ENCODE measurements at regions not wholly inside any gene's neighbourhood (a gene's known extent, or its start where the extent isn't known, plus 50 kb on each side); places are given as distances from the start of the nearest gene placed in this dataset.

DNA sequence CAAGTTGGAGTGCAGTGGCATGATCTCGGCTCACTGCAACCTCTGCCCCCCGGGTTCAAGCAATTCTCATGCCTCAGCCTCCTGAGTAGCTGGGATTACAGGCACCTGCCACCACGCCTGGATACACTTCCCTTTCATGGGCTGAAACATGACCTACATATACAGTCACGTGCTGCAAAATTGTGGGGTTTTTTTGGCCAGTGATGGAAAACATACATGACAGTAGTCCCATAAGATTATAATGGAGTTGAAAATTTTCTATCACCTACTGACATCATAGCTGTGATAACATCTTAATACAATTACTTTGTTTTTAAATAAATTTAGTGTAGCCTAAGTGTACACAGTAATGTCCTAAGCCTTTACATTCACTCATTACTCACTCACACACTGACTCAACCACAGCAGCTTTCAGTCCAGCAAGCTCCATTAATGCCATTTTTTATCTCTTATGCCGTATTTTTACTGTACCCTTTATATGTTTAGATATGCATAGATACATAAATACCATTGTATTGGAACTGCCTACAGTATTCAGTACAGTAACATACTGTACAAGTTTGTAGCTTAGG is 79.9 kb upstream of the TMEM196 start:
- Histone ChIP-seq H3K9ac (ENCODE audit: low read length) (no peak overlapping the region), H3K4me3 (ENCODE audit: insufficient read depth in 1 of 2, low read depth in 1 of 2, low read length in 2 of 2) (no peak overlapping the region), H3K79me1 (replicated peaks; ENCODE audit: low read length, poor library complexity, severe bottlenecking) (no peaks in the 10 kb centered on the region), H3K23ac (ENCODE audit: low read length in 2 of 2) (no peak overlapping the region), H3K14ac (ENCODE audit: low read length in 2 of 2) (no peak overlapping the region), H3K36me3 (ENCODE audit: control insufficient read depth in 1 of 2, insufficient read depth in 2 of 2, low read depth in 1 of 2, low read length in 2 of 2) (no peaks in the 10 kb centered on the region), H3K4me1 (ENCODE audit: control insufficient read depth, insufficient read depth, low read depth, low read length) (no peaks in the 10 kb centered on the region), H2AK5ac (ENCODE audit: low read length, severe bottlenecking) (no peak overlapping the region), H3K27me3 (ENCODE audit: control insufficient read depth in 1 of 2, insufficient read depth in 1 of 2, low read length in 2 of 2) (no peaks in the 10 kb centered on the region), H2BK120ac (ENCODE audit: low read depth, low read length) (no peak overlapping the region), H2BK5ac (ENCODE audit: low read depth, low read length, poor library complexity, severe bottlenecking) (no peak overlapping the region), H4K91ac (ENCODE audit: low read length) (no peak overlapping the region), H3K9me3 (ENCODE audit: control insufficient read depth, low read length) (no peaks in the 10 kb centered on the region), H2BK15ac (ENCODE audit: low read depth, poor library complexity, severe bottlenecking) (no peak overlapping the region), H3K18ac (ENCODE audit: low read depth in 1 of 2, low read length in 2 of 2) (no peak overlapping the region), H2BK12ac (ENCODE audit: low read length in 2 of 2) (no peak overlapping the region), H3K4me2 (ENCODE audit: low read length, poor library complexity, severe bottlenecking) (no peak overlapping the region), H2AFZ (ENCODE audit: low read depth, low read length) (no peak overlapping the region), H4K8ac (ENCODE audit: low read length) (no peak overlapping the region), H3K27ac (ENCODE audit: low read length, poor library complexity, severe bottlenecking) (no peak overlapping the region), H3K4ac (ENCODE audit: low read depth in 1 of 2, low read length in 2 of 2) (no peak overlapping the region)
- WGBS: 75% methylated on average over 3 of the region's 5 CpGs
- no peak for DNase-seq

GRCh38 chr7:19852192-19852591 is 78.8 kb upstream of the TMEM196 start:
- WGBS: no CpG with 5 or more reads among the region's 1 CpG
- H2BK120ac ChIP-seq (ENCODE audit: low read depth, low read length): no peak overlapping the region

DNA sequence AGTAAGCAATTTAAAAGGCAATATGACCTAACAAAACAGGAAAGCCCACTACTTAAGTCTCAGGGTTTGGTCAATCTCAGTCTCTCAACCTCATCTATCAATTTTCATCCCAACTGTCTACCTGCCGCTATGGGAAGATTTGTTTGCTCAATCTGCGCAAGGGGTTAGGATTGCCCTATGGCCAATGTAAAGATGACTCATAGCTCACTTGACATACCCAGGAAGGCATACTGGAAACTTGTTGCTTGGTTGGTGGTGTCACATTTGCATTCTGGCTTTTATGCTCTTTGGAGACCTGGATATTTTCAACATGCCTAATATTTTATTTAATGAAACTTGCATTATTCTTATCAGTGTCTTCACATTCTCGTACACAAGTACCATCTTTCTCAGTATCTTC is 78.1 kb upstream of the TMEM196 start:
- H4K8ac ChIP-seq (ENCODE audit: low read length): no peak overlapping the region
- WGBS: 100% methylated on average over 1 of the region's 3 CpGs
- H3K18ac ChIP-seq (ENCODE audit: low read depth in 1 of 2, low read length in 2 of 2): no peak overlapping the region

More at GRCh38 chr7:19852192-19852591, 78.8 kb upstream of the TMEM196 start:
- Histone ChIP-seq H3K9ac (ENCODE audit: low read length) (no peak overlapping the region), H2BK12ac (ENCODE audit: low read length in 2 of 2) (no peak overlapping the region), H4K91ac (ENCODE audit: low read length) (no peak overlapping the region), H3K36me3 (ENCODE audit: control insufficient read depth in 1 of 2, insufficient read depth in 2 of 2, low read depth in 1 of 2, low read length in 2 of 2) (no peaks in the 10 kb centered on the region), H4K8ac (ENCODE audit: low read length) (no peak overlapping the region), H3K27ac (ENCODE audit: low read length, poor library complexity, severe bottlenecking) (no peak overlapping the region), H3K4me1 (ENCODE audit: control insufficient read depth, insufficient read depth, low read depth, low read length) (no peaks in the 10 kb centered on the region), H3K4me2 (ENCODE audit: low read length, poor library complexity, severe bottlenecking) (no peak overlapping the region), H3K4ac (ENCODE audit: low read depth in 1 of 2, low read length in 2 of 2) (no peak overlapping the region), H3K79me1 (replicated peaks; ENCODE audit: low read length, poor library complexity, severe bottlenecking) (no peaks in the 10 kb centered on the region), H2AK5ac (ENCODE audit: low read length, severe bottlenecking) (no peak overlapping the region), H2BK5ac (ENCODE audit: low read depth, low read length, poor library complexity, severe bottlenecking) (no peak overlapping the region), H3K9me3 (ENCODE audit: control insufficient read depth, low read length) (no peaks in the 10 kb centered on the region), H2AFZ (ENCODE audit: low read depth, low read length) (no peak overlapping the region), H3K23ac (ENCODE audit: low read length in 2 of 2) (no peak overlapping the region), H3K27me3 (ENCODE audit: control insufficient read depth in 1 of 2, insufficient read depth in 1 of 2, low read length in 2 of 2) (no peaks in the 10 kb centered on the region), H3K18ac (ENCODE audit: low read depth in 1 of 2, low read length in 2 of 2) (no peak overlapping the region), H3K14ac (ENCODE audit: low read length in 2 of 2) (no peak overlapping the region), H2BK15ac (ENCODE audit: low read depth, poor library complexity, severe bottlenecking) (no peak overlapping the region), H3K4me3 (ENCODE audit: insufficient read depth in 1 of 2, low read depth in 1 of 2, low read length in 2 of 2) (no peak overlapping the region)
- DNase-seq: no peak

GRCh38 chr7:19834566-19834965 is 61.1 kb upstream of the TMEM196 start:
- Histone ChIP-seq H2AK5ac (ENCODE audit: low read length, severe bottlenecking) (no peak overlapping the region), H2BK120ac (ENCODE audit: low read depth, low read length) (no peak overlapping the region), H3K27me3 (ENCODE audit: control insufficient read depth in 1 of 2, insufficient read depth in 1 of 2, low read length in 2 of 2) (no peaks in the 10 kb centered on the region), H3K27ac (ENCODE audit: low read length, poor library complexity, severe bottlenecking) (peak overlapping the region; percentile 67), H2BK15ac (ENCODE audit: low read depth, poor library complexity, severe bottlenecking) (no peak overlapping the region), H3K4me2 (ENCODE audit: low read length, poor library complexity, severe bottlenecking) (no peak overlapping the region), H2BK12ac (ENCODE audit: low read length in 2 of 2) (no peak overlapping the region), H3K9ac (ENCODE audit: low read length) (no peak overlapping the region), H3K18ac (ENCODE audit: low read depth in 1 of 2, low read length in 2 of 2) (no peak overlapping the region), H3K36me3 (ENCODE audit: control insufficient read depth in 1 of 2, insufficient read depth in 2 of 2, low read depth in 1 of 2, low read length in 2 of 2) (no peaks in the 10 kb centered on the region), H3K79me1 (replicated peaks; ENCODE audit: low read length, poor library complexity, severe bottlenecking) (no peaks in the 10 kb centered on the region), H3K23ac (ENCODE audit: low read length in 2 of 2) (no peak overlapping the region), H3K9me3 (ENCODE audit: control insufficient read depth, low read length) (no peaks in the 10 kb centered on the region), H2BK5ac (ENCODE audit: low read depth, low read length, poor library complexity, severe bottlenecking) (no peak overlapping the region), H4K91ac (ENCODE audit: low read length) (no peak overlapping the region), H3K4me3 (ENCODE audit: insufficient read depth in 1 of 2, low read depth in 1 of 2, low read length in 2 of 2) (no peak overlapping the region), H4K8ac (ENCODE audit: low read length) (no peak overlapping the region), H3K4me1 (ENCODE audit: control insufficient read depth, insufficient read depth, low read depth, low read length) (no peaks in the 10 kb centered on the region), H2AFZ (ENCODE audit: low read depth, low read length) (no peak overlapping the region), H3K4ac (ENCODE audit: low read depth in 1 of 2, low read length in 2 of 2) (no peak overlapping the region), H3K14ac (ENCODE audit: low read length in 2 of 2) (no peak overlapping the region)
- no peak for DNase-seq
- 71% methylated on average over 1 of the region's 2 CpGs for WGBS

More for the DNA sequence above, 78.1 kb upstream of the TMEM196 start:
- no peak overlapping the region for H2AK5ac ChIP-seq (ENCODE audit: low read length, severe bottlenecking)
- H3K79me1 ChIP-seq (replicated peaks; ENCODE audit: low read length, poor library complexity, severe bottlenecking): no peaks in the 10 kb centered on the region
- H3K23ac ChIP-seq (ENCODE audit: low read length in 2 of 2): no peak overlapping the region
- no peak overlapping the region for H2BK120ac ChIP-seq (ENCODE audit: low read depth, low read length)
- H3K4me3 ChIP-seq (ENCODE audit: insufficient read depth in 1 of 2, low read depth in 1 of 2, low read length in 2 of 2): no peak overlapping the region
- no peak overlapping the region for H3K4me2 ChIP-seq (ENCODE audit: low read length, poor library complexity, severe bottlenecking)
- no peak overlapping the region for H3K14ac ChIP-seq (ENCODE audit: low read length in 2 of 2)
- H2BK5ac ChIP-seq (ENCODE audit: low read depth, low read length, poor library complexity, severe bottlenecking): no peak overlapping the region
- H2BK15ac ChIP-seq (ENCODE audit: low read depth, poor library complexity, severe bottlenecking): no peak overlapping the region
- no peak overlapping the region for H4K91ac ChIP-seq (ENCODE audit: low read length)
- H3K9me3 ChIP-seq (ENCODE audit: control insufficient read depth, low read length): no peaks in the 10 kb centered on the region
- DNase-seq: no peak
- H3K4me1 ChIP-seq (ENCODE audit: control insufficient read depth, insufficient read depth, low read depth, low read length): no peaks in the 10 kb centered on the region
- H2BK12ac ChIP-seq (ENCODE audit: low read length in 2 of 2): no peak overlapping the region
- no peak overlapping the region for H3K27ac ChIP-seq (ENCODE audit: low read length, poor library complexity, severe bottlenecking)
- H3K9ac ChIP-seq (ENCODE audit: low read length): no peak overlapping the region
- no peak overlapping the region for H3K4ac ChIP-seq (ENCODE audit: low read depth in 1 of 2, low read length in 2 of 2)
- no peaks in the 10 kb centered on the region for H3K36me3 ChIP-seq (ENCODE audit: control insufficient read depth in 1 of 2, insufficient read depth in 2 of 2, low read depth in 1 of 2, low read length in 2 of 2)
- no peak overlapping the region for H2AFZ ChIP-seq (ENCODE audit: low read depth, low read length)
- H3K27me3 ChIP-seq (ENCODE audit: control insufficient read depth in 1 of 2, insufficient read depth in 1 of 2, low read length in 2 of 2): no peaks in the 10 kb centered on the region

All from mesenchymal stem cell (in vitro differentiated cells and primary cell).